ENCODE measurements at regions not wholly inside any gene's neighbourhood (a gene's known extent, or its start where the extent isn't known, plus 50 kb on each side); places are given as distances from the start of the nearest gene placed in this dataset.

GRCh38 chr20:4635781-4636180 is 50.5 kb upstream of the PRNP start:
- no peak for DNase-seq (ENCODE audit: low spot score)
- no peak overlapping the region for H3K4me3 ChIP-seq
- no peaks in the 10 kb centered on the region for H3K27me3 ChIP-seq (replicated peaks; ENCODE audit: insufficient read depth)
- no peaks in the 10 kb centered on the region for H3K36me3 ChIP-seq
- no peak overlapping the region for H3K27ac ChIP-seq
- no peaks in the 10 kb centered on the region for H3K9me3 ChIP-seq
- no peak for TF ChIP-seq CTCF (IDR thresholded peaks at IDR 0.05)
- H3K4me1 ChIP-seq (ENCODE audit: control insufficient read depth in 1 of 2, low read depth in 2 of 2) = no peaks in the 10 kb centered on the region
- no peak for ATAC-seq (ENCODE audit: insufficient number of reproducible peaks, low FRiP score, low read depth)

- DNase-seq (ENCODE audit: low spot score) (no peak), ATAC-seq (ENCODE audit: insufficient number of reproducible peaks, low FRiP score, low read depth) (no peak)
- no peak for TF ChIP-seq CTCF (IDR thresholded peaks at IDR 0.05)
- Histone ChIP-seq H3K4me1 (ENCODE audit: control insufficient read depth in 1 of 2, low read depth in 2 of 2) (no peaks in the 10 kb centered on the region), H3K36me3 (no peaks in the 10 kb centered on the region), H3K27ac (no peak overlapping the region), H3K27me3 (replicated peaks; ENCODE audit: insufficient read depth) (no peaks in the 10 kb centered on the region), H3K9me3 (no peaks in the 10 kb centered on the region), H3K4me3 (no peak overlapping the region)
These were observed 50.9 kb upstream of the PRNP start for GRCh38 chr20:4635342-4635741.

DNA sequence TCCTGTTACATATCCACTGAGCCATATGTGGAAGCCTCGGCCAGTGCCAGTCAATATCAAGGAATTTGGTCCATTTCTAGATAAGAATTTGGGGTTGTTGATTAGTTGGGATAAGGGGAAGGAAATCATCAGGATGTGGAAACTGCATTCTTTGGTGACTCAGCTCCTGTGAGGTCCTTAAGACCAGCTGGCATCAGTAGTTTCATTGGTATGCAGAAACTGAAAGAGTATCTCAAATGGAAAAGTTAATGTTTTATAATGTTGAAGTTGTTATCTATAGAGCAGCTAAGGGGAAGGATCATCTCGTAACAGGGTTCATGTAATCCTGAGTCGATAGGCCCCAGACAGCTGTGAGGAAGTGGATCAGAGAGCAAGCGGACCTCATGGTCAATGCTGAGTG is 52.5 kb upstream of the PRNP start:
- Histone ChIP-seq H3K27ac (no peak overlapping the region), H3K27me3 (replicated peaks; ENCODE audit: insufficient read depth) (no peaks in the 10 kb centered on the region), H3K4me1 (ENCODE audit: control insufficient read depth in 1 of 2, low read depth in 2 of 2) (no peaks in the 10 kb centered on the region), H3K9me3 (no peaks in the 10 kb centered on the region), H3K36me3 (no peaks in the 10 kb centered on the region), H3K4me3 (no peak overlapping the region)
- no peak for DNase-seq (ENCODE audit: low spot score)
- no peak for ATAC-seq (ENCODE audit: insufficient number of reproducible peaks, low FRiP score, low read depth)
- no peak for TF ChIP-seq CTCF (IDR thresholded peaks at IDR 0.05)

DNA sequence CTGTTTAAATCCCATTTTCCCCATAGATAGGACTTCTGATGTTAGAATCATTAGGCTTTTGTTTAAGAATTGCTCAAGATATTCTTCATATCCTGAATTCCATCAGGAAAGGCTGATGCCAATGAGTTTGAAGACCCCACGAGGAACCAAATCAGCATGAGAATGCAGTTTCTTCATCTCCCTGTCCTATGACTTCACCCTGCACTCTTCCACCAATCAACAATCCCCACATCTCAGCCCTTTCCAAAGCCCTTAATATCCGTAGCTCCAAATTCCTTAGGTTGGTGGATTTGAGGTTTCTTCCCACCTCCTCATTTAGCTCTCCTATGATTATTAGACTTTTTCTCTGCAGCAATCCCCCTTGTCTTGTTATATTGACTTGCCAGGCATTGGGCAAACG is 52.9 kb upstream of the PRNP start:
- no peak overlapping the region for H3K27ac ChIP-seq
- TF ChIP-seq CTCF (IDR thresholded peaks at IDR 0.05) = no peak
- no peak overlapping the region for H3K4me3 ChIP-seq
- no peaks in the 10 kb centered on the region for H3K27me3 ChIP-seq (replicated peaks; ENCODE audit: insufficient read depth)
- H3K9me3 ChIP-seq = no peaks in the 10 kb centered on the region
- no peak for DNase-seq (ENCODE audit: low spot score)
- no peaks in the 10 kb centered on the region for H3K4me1 ChIP-seq (ENCODE audit: control insufficient read depth in 1 of 2, low read depth in 2 of 2)
- ATAC-seq (ENCODE audit: insufficient number of reproducible peaks, low FRiP score, low read depth) = no peak
- H3K36me3 ChIP-seq = no peaks in the 10 kb centered on the region

- DNase-seq (ENCODE audit: low spot score) (no peak), ATAC-seq (ENCODE audit: insufficient number of reproducible peaks, low FRiP score, low read depth) (no peak)
- H3K27ac ChIP-seq = no peak overlapping the region
- no peaks in the 10 kb centered on the region for H3K36me3 ChIP-seq
- no peaks in the 10 kb centered on the region for H3K9me3 ChIP-seq
- no peaks in the 10 kb centered on the region for H3K27me3 ChIP-seq (replicated peaks; ENCODE audit: insufficient read depth)
- TF ChIP-seq CTCF (IDR thresholded peaks at IDR 0.05) = no peak
- no peaks in the 10 kb centered on the region for H3K4me1 ChIP-seq (ENCODE audit: control insufficient read depth in 1 of 2, low read depth in 2 of 2)
- no peak overlapping the region for H3K4me3 ChIP-seq
These were observed 53.4 kb upstream of the PRNP start for GRCh38 chr20:4632876-4633275.

Data from thoracic aorta (tissue), 2 donors.